ENCODE measurements at regions not wholly inside any gene's neighbourhood (a gene's known extent, or its start where the extent isn't known, plus 50 kb on each side); places are given as distances from the start of the nearest gene placed in this dataset.

GRCh38 chr3:73952781-73953180, 328.0 kb upstream of the PDZRN3 start:
- DNase-seq: no peak
- Histone ChIP-seq H3K4me2 (ENCODE audit: low read depth, low read length, poor library complexity, severe bottlenecking) (no peak overlapping the region), H3K27ac (ENCODE audit: low read length) (no peak overlapping the region), H3K4me3 (ENCODE audit: low read length) (no peak overlapping the region), H3K9me2 (replicated peaks; ENCODE audit: insufficient read depth, low read length) (no peaks in the 10 kb centered on the region), H3K27me3 (ENCODE audit: low read length) (no peaks in the 10 kb centered on the region; the same call in 1 of the 2 replicates), H3K4me1 (ENCODE audit: low read length) (peaks cover 6% of the 10 kb centered on the region), H4K20me1 (ENCODE audit: insufficient read depth, low read depth, low read length) (no peaks in the 10 kb centered on the region), H3K79me2 (ENCODE audit: low read length) (no peaks in the 10 kb centered on the region), H3K9me3 (ENCODE audit: low read length) (no peaks in the 10 kb centered on the region), H3K36me3 (ENCODE audit: insufficient read depth, low read length) (no peaks in the 10 kb centered on the region), H2AFZ (ENCODE audit: low read length) (no peak overlapping the region), H3K9ac (ENCODE audit: low read length) (no peak overlapping the region)

GRCh38 chr3:73950865-73951558, 326.3 kb upstream of the PDZRN3 start:
- Histone ChIP-seq H3K9ac (ENCODE audit: low read length) (no peak overlapping the region), H3K9me2 (replicated peaks; ENCODE audit: insufficient read depth, low read length) (no peaks in the 10 kb centered on the region), H3K9me3 (ENCODE audit: low read length) (no peaks in the 10 kb centered on the region), H4K20me1 (ENCODE audit: insufficient read depth, low read depth, low read length) (no peaks in the 10 kb centered on the region), H3K4me2 (ENCODE audit: low read depth, low read length, poor library complexity, severe bottlenecking) (no peak overlapping the region), H3K36me3 (ENCODE audit: insufficient read depth, low read length) (no peaks in the 10 kb centered on the region), H3K4me3 (ENCODE audit: low read length) (no peak overlapping the region), H3K79me2 (ENCODE audit: low read length) (no peaks in the 10 kb centered on the region), H3K27me3 (ENCODE audit: low read length) (no peaks in the 10 kb centered on the region; the same call in 1 of the 2 replicates), H3K27ac (ENCODE audit: low read length) (no peak overlapping the region), H3K4me1 (ENCODE audit: low read length) (peaks cover 6% of the 10 kb centered on the region), H2AFZ (ENCODE audit: low read length) (no peak overlapping the region)
- DNase-seq: no peak

- H4K20me1 ChIP-seq (ENCODE audit: insufficient read depth, low read depth, low read length): no peaks in the 10 kb centered on the region
- H3K9me2 ChIP-seq (replicated peaks; ENCODE audit: insufficient read depth, low read length): no peaks in the 10 kb centered on the region
- H3K27me3 ChIP-seq (ENCODE audit: low read length): no peaks in the 10 kb centered on the region; the same call in 1 of the 2 replicates
- no peak overlapping the region for H3K9ac ChIP-seq (ENCODE audit: low read length)
- no peaks in the 10 kb centered on the region for H3K36me3 ChIP-seq (ENCODE audit: insufficient read depth, low read length)
- H3K4me3 ChIP-seq (ENCODE audit: low read length): no peak overlapping the region
- no peaks in the 10 kb centered on the region for H3K9me3 ChIP-seq (ENCODE audit: low read length)
- H3K4me1 ChIP-seq (ENCODE audit: low read length): peaks cover 6% of the 10 kb centered on the region
- no peak overlapping the region for H3K4me2 ChIP-seq (ENCODE audit: low read depth, low read length, poor library complexity, severe bottlenecking)
- H3K27ac ChIP-seq (ENCODE audit: low read length): no peak overlapping the region
- DNase-seq: no peak
- no peaks in the 10 kb centered on the region for H3K79me2 ChIP-seq (ENCODE audit: low read length)
- H2AFZ ChIP-seq (ENCODE audit: low read length): no peak overlapping the region
These were observed 320.8 kb upstream of the PDZRN3 start for GRCh38 chr3:73945541-73945940.

- H2AFZ ChIP-seq (ENCODE audit: low read length): no peak overlapping the region
- H3K9ac ChIP-seq (ENCODE audit: low read length): no peak overlapping the region
- no peaks in the 10 kb centered on the region for H4K20me1 ChIP-seq (ENCODE audit: insufficient read depth, low read depth, low read length)
- 0 out of 2 replicates have a peak, but pooled peaks cover 4% of the 10 kb centered on the region for H3K9me2 ChIP-seq (replicated peaks; ENCODE audit: insufficient read depth, low read length)
- no peaks in the 10 kb centered on the region for H3K36me3 ChIP-seq (ENCODE audit: insufficient read depth, low read length)
- no peak for DNase-seq
- H3K4me1 ChIP-seq (ENCODE audit: low read length): no peaks in the 10 kb centered on the region
- H3K9me3 ChIP-seq (ENCODE audit: low read length): no peaks in the 10 kb centered on the region
- H3K4me2 ChIP-seq (ENCODE audit: low read depth, low read length, poor library complexity, severe bottlenecking): no peak overlapping the region
- H3K79me2 ChIP-seq (ENCODE audit: low read length): no peaks in the 10 kb centered on the region
- no peak overlapping the region for H3K4me3 ChIP-seq (ENCODE audit: low read length)
- H3K27me3 ChIP-seq (ENCODE audit: low read length): no peaks in the 10 kb centered on the region
- H3K27ac ChIP-seq (ENCODE audit: low read length): no peak overlapping the region
These were observed 315.2 kb upstream of the PDZRN3 start for GRCh38 chr3:73939985-73940384.

- no peak overlapping the region for H3K9ac ChIP-seq (ENCODE audit: low read length)
- no peaks in the 10 kb centered on the region for H3K36me3 ChIP-seq (ENCODE audit: insufficient read depth, low read length)
- no peak for DNase-seq
- 0 out of 2 replicates have a peak, but pooled peaks cover 3% of the 10 kb centered on the region for H3K9me2 ChIP-seq (replicated peaks; ENCODE audit: insufficient read depth, low read length)
- H3K79me2 ChIP-seq (ENCODE audit: low read length): no peaks in the 10 kb centered on the region
- H3K4me2 ChIP-seq (ENCODE audit: low read depth, low read length, poor library complexity, severe bottlenecking): no peak overlapping the region
- H3K27me3 ChIP-seq (ENCODE audit: low read length): no peaks in the 10 kb centered on the region
- no peaks in the 10 kb centered on the region for H3K4me1 ChIP-seq (ENCODE audit: low read length)
- H2AFZ ChIP-seq (ENCODE audit: low read length): no peak overlapping the region
- H3K9me3 ChIP-seq (ENCODE audit: low read length): no peaks in the 10 kb centered on the region
- H3K27ac ChIP-seq (ENCODE audit: low read length): no peak overlapping the region
- H4K20me1 ChIP-seq (ENCODE audit: insufficient read depth, low read depth, low read length): no peaks in the 10 kb centered on the region
- H3K4me3 ChIP-seq (ENCODE audit: low read length): no peak overlapping the region
These were observed 308.8 kb upstream of the PDZRN3 start for GRCh38 chr3:73933585-73933984.

- Histone ChIP-seq H3K9me3 (ENCODE audit: low read length) (no peaks in the 10 kb centered on the region), H3K27ac (ENCODE audit: low read length) (no peak overlapping the region), H3K36me3 (ENCODE audit: insufficient read depth, low read length) (no peaks in the 10 kb centered on the region), H4K20me1 (ENCODE audit: insufficient read depth, low read depth, low read length) (no peaks in the 10 kb centered on the region), H3K9me2 (replicated peaks; ENCODE audit: insufficient read depth, low read length) (no peaks in the 10 kb centered on the region), H3K79me2 (ENCODE audit: low read length) (no peaks in the 10 kb centered on the region), H3K4me1 (ENCODE audit: low read length) (no peaks in the 10 kb centered on the region), H2AFZ (ENCODE audit: low read length) (no peak overlapping the region), H3K9ac (ENCODE audit: low read length) (no peak overlapping the region), H3K4me3 (ENCODE audit: low read length) (no peak overlapping the region), H3K27me3 (ENCODE audit: low read length) (no peaks in the 10 kb centered on the region), H3K4me2 (ENCODE audit: low read depth, low read length, poor library complexity, severe bottlenecking) (no peak overlapping the region)
- no peak for DNase-seq
These were observed 302.4 kb upstream of the PDZRN3 start for GRCh38 chr3:73927203-73927570.

GRCh38 chr3:73926360-73927202, 301.8 kb upstream of the PDZRN3 start:
- Histone ChIP-seq H4K20me1 (ENCODE audit: insufficient read depth, low read depth, low read length) (no peaks in the 10 kb centered on the region), H3K9me3 (ENCODE audit: low read length) (no peaks in the 10 kb centered on the region), H3K4me2 (ENCODE audit: low read depth, low read length, poor library complexity, severe bottlenecking) (no peak overlapping the region), H2AFZ (ENCODE audit: low read length) (no peak overlapping the region), H3K4me3 (ENCODE audit: low read length) (no peak overlapping the region), H3K9ac (ENCODE audit: low read length) (no peak overlapping the region), H3K9me2 (replicated peaks; ENCODE audit: insufficient read depth, low read length) (no peaks in the 10 kb centered on the region), H3K27me3 (ENCODE audit: low read length) (no peaks in the 10 kb centered on the region), H3K36me3 (ENCODE audit: insufficient read depth, low read length) (no peaks in the 10 kb centered on the region), H3K79me2 (ENCODE audit: low read length) (no peaks in the 10 kb centered on the region), H3K4me1 (ENCODE audit: low read length) (no peaks in the 10 kb centered on the region), H3K27ac (ENCODE audit: low read length) (no peak overlapping the region)
- no peak for DNase-seq

GRCh38 chr3:73925011-73925410, 300.3 kb upstream of the PDZRN3 start:
- no peaks in the 10 kb centered on the region for H4K20me1 ChIP-seq (ENCODE audit: insufficient read depth, low read depth, low read length)

More at GRCh38 chr3:73925011-73925410, 300.3 kb upstream of the PDZRN3 start:
- Histone ChIP-seq H3K9ac (ENCODE audit: low read length) (no peak overlapping the region), H2AFZ (ENCODE audit: low read length) (no peak overlapping the region), H3K9me2 (replicated peaks; ENCODE audit: insufficient read depth, low read length) (no peaks in the 10 kb centered on the region), H3K4me3 (ENCODE audit: low read length) (no peak overlapping the region), H3K4me1 (ENCODE audit: low read length) (no peaks in the 10 kb centered on the region), H3K79me2 (ENCODE audit: low read length) (no peaks in the 10 kb centered on the region), H3K27me3 (ENCODE audit: low read length) (no peaks in the 10 kb centered on the region), H3K9me3 (ENCODE audit: low read length) (no peaks in the 10 kb centered on the region), H3K36me3 (ENCODE audit: insufficient read depth, low read length) (no peaks in the 10 kb centered on the region), H3K4me2 (ENCODE audit: low read depth, low read length, poor library complexity, severe bottlenecking) (no peak overlapping the region), H3K27ac (ENCODE audit: low read length) (no peak overlapping the region)
- no peak for DNase-seq
